ENCODE measurements at regions not wholly inside any gene's neighbourhood (a gene's known extent, or its start where the extent isn't known, plus 50 kb on each side); places are given as distances from the start of the nearest gene placed in this dataset.

- TF ChIP-seq POLR2A (IDR thresholded peaks at IDR 0.05): no peak
- no peak for TF ChIP-seq CTCF (IDR thresholded peaks at IDR 0.05)
- no peak for TF ChIP-seq POLR2AphosphoS5 (IDR thresholded peaks at IDR 0.05)
- no peak for TF ChIP-seq EP300 (IDR thresholded peaks at IDR 0.05)
Observed at GRCh38 chr2:2876331-2877221, 501.0 kb downstream of the EIPR1 start.
